SH-SY5Y (cell line): ENCODE measurements at regions not wholly inside any gene's neighbourhood (a gene's known extent, or its start where the extent isn't known, plus 50 kb on each side); places are given as distances from the start of the nearest gene placed in this dataset.

Experiments
- GATA2 ChIP-seq: IDR thresholded peaks from 2 replicates; pipeline ENCODE4 v1.6.1; 2011; ENCODE audit warnings: mild to moderate bottlenecking, low read depth, low read length
- GATA3 ChIP-seq: IDR thresholded peaks from 2 replicates; pipeline ENCODE4 v1.6.1; 2011; ENCODE audit warnings: low read depth, mild to moderate bottlenecking, low read length, moderate library complexity

DNA sequence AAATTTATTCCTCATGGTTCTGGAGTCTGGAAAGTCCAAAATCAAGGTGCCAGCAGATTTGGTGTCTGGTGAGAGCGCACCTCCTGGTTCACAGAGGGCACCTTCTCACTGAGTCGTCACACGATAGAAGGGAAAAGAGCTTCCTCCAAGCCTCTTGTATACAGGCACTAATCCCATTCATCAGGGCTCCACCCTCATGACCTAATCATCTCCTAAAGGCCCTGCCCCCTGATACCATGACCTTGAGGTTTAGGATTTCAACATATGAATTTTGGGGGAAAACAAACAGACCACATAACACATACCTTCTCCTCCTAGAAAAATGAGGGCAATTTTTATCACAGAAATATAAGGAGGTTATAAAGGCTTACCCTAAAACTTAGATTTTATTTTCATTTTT, 88.0 kb upstream of the NFIA start:
- TF ChIP-seq GATA3 (no peak), GATA2 (no peak)

DNA sequence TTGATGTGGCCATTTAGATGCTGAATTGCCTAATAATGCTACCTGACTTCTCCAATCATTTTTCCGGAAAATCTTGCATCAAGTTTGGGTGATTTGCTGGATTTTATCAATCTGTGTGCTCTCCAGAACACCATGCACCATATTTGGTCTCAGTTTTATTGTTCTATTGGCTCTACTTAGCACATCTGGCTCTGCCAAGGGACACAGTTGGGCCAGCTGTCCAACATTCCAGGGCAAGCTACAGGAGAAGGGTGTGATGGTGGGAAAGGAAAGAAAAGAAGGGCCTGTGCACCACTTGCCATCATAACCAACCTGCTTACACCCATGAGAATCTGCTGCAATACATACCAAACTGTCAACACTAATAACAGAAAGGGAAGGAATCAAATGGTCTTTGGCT, 90.2 kb upstream of the NFIA start:
- TF ChIP-seq GATA2 (no peak), GATA3 (no peak)

DNA sequence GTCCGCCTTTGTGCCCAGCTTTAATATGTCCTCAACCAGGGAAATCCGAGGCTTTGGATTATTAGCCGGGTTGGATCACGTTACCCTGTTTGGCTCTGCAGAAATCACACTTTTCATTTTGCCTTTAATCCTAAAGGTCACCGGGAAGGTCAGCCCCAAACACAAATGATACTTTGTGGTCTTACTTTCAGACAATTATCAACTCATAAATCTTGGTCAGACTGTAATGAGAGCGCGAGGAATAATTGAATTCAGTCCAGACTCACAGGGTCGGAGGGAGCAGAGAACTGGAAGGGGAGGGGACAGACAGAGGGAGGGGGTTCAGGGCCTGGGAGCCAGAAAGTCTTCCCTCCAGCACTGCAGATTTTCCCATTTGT, 91.7 kb upstream of the NFIA start:
- TF ChIP-seq GATA2 (peak; percentile 42; the same call in 1 of the 2 replicates), GATA3 (no peak)

DNA sequence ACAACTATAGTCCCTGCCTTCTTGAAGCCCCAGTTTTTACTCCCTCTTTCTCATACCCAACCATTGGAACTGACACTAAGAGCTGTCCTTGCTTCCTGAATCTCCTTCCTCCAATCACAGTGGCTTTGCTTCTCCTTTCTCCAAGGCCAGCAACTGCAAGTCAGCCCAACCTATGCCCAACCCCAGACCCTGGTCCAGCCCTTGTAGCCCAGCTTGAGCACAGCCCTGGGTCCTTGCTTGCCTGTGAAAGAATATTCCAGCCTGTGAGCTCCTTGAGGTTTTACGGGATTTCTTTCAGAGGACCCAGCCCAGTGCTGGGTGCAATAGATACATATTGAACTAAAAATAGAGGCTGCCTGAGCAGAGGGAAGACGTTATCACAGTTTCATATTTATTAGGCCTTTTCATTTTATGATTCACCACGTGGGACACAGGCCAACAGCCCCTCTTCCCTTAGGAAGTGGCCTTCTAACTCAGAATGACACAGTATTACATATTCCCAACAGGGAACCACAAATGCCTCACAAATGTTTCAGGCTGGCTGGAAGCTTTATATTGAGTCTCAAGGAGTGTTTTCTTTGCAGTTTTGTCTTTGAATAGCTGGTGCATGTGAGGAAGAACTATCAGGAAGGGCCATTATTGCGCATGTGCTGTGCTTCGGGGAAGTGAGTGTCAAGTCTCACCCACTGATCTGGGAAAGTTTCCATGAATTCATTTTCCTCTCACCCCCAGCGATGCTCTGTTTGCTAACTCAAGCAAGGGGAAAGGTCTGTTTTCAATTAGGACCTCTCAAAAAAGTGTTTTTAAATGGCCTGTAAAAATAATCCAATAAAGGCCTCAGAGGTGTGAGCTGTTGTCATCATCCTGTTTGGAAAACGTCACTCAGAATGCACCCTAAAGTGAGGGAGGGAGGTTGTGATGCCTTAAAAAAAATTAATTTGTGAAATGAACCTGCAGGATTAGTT, 92.3 kb upstream of the NFIA start:
- TF ChIP-seq GATA2 (no peak), GATA3 (no peak)

DNA sequence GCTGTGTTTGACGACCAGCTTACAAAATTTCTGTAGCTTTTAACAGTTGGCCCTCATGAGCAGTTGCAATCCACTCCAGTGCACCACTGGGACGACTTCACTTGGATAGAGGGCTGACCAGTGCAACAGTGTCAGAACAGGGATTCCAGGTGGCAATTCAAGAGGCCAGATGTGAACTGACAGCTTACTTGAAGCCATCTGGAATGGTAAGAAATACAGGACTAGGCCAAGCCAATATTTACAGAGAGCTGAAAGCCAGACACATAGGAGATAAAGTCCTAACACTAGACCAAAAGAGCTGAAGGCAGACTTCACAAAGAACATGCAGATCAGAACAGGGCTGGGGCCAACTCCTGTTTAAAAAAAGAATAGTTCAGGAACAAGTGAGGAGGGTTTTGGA, 93.5 kb upstream of the NFIA start:
- TF ChIP-seq GATA2 (no peak), GATA3 (no peak)

DNA sequence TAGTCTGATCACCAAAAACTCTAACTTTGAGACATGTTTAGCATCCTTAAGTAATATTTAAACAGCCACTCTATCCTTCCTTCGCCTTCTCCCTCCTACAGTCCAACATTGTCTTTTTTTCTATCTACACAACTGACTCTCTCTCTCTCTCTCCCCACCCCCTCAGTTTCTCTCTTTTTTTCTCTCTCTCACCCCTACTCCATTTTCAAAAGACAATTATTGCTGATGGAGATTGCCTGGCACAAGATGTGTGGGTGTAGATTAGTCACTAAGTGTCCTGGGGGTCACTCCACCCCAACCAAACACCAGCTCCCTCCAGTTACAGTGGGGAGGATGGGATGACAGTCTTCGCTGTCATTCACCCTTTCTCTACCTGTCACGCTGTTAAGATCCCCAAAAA, 94.5 kb upstream of the NFIA start:
- TF ChIP-seq GATA2, result no peak
- TF ChIP-seq GATA3, result no peak

DNA sequence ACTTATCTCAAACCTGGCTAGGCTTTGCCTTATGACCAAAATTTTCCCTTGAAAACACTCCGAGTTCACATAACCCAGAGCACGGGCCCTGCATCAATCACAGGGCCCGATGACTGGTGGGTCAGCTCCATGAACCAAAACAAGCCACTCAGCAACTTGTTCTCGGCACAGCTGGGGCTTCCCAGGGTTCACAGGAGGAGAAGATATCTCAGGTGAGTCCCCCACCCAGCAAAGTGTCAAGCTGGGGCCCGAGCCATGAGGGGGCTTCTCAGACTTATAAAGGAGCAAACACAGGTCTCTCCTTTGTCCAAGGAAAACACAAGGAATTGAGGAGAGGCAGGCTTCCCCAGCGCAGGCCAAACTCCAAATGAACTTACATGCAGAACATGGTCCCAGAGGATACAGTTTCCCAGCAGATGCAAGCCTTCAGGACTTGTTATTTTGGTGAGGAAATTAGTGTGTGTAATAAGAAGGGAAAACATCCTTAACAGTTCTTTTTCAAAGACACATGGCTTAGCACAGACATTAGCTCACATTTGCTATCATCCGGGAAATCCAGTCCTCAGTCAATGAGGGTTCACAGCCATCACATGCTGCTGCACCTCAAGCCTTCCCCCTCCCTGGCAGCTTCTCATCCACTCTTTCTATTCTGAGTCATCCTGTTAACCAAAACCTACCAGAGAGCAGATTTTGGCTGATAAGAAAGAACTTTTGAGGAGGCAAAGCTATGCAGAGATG, 98.1 kb upstream of the NFIA start:
- TF ChIP-seq GATA3 (no peak), GATA2 (no peak)

DNA sequence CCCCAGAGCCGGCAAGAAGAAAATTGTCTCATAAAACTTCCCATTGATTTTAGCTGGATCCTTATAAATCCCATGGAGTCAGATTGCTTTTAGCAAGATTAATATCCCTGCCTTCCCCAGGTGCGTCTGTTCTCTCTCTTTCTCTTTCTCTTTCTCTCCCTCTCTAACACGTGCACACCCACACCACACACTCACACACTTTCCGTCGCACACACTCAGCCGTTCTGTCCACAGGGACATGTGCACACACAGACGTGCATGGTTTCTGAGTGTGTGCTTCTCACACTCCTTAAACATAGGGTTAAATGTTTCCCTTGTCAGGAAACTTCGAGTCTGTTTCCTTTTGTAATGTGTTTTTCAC, 98.7 kb upstream of the NFIA start:
- TF ChIP-seq GATA3 (no peak), GATA2 (no peak)

DNA sequence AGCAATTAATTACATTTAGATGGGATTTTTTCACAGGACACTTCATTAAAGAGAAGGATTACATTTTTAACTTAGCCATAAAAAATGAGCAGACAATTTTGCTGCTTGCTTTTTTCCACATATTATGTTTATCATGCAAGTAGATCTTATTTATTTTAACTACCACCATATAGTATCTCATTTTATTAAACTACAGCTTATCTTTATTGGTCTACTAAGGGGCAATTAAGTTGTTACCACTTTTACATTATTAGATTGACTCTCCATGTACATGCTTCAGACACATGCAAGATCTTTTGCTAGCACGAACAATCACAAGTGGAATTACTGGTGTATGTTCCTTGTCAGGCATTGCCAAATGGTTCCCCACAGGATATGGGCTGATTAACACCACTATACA, 99.8 kb upstream of the NFIA start:
- TF ChIP-seq GATA2, result no peak
- no peak for TF ChIP-seq GATA3

DNA sequence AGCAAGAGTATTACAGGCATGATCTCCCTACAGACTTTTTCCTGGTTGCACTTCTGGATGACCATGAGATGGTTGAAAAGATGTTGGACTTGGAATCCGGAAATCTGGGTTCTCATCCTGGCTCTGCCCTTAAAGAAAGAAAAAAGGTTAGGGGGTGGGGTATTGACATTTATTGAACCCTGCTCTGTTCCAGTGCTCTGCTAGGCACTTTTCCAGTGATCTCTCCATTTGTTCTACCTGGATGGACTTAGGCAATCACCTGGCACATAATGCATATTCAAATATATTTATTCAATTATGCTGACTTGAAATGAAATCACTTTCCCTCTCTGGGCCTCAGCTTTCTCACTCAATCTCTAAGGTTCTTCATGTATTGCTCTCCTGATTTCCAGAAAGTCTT, 101.0 kb upstream of the NFIA start:
- TF ChIP-seq GATA2 (no peak), GATA3 (no peak)

DNA sequence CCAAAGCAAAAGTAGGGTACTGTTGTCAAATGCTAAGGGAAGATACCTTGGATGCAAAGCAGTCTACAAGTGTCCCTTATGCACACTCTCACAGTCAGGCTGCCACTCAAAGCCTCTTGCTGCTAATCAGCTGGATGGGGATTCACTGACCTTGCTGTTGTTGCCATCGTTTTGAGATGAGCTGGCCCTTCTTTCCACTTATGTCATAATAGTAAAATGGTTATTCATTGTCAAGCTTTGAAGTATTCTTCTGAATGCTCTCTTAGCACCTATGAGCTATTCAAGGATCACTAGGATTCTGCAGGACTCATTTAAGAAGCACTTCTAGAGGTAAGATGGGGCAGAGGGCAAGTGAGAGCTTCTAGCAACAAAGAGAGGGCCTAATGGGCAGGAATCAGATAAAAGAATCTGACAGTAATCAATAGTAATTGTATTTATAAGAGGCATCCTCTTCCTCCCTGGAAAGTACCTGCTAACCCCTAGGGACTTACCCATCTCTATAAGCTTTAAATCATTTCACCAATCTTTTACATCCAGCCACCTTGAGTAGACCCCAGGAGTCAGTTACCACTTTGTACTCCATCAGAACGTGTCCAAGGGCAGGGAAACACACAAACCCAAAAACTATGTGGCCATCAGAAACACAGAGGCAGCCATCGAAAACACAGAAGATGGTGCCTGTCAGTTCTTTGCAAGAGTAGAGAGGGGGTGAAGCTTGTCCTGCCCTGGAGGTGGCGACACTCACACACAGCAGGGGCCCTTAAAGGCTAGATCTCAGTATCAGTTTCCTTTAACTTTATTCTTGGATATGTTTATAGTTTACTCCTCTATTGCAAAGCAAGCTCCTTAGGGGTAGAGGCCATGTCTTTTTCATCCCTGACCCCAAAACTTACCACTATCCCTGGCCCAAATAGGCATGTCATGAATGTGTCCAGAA, 103.7 kb upstream of the NFIA start:
- TF ChIP-seq GATA3 (no peak), GATA2 (no peak)

DNA sequence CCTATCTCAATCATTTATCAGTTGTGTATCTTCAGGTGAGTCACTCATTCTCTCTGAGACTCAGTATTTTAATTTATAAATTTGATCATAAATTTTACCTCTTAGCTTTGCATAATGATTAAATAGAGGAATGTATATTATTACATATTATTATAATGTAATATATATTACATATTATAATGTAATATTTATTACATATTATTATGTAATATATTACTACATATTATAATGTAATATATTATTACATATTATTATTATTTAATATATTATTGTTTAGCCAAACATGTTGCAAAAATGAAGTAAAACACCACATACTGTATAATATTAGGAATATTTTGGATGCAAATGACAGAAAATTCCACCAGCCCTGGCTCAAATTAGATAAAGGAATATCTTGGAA, 104.7 kb upstream of the NFIA start:
- TF ChIP-seq GATA3 (no peak), GATA2 (no peak)

DNA sequence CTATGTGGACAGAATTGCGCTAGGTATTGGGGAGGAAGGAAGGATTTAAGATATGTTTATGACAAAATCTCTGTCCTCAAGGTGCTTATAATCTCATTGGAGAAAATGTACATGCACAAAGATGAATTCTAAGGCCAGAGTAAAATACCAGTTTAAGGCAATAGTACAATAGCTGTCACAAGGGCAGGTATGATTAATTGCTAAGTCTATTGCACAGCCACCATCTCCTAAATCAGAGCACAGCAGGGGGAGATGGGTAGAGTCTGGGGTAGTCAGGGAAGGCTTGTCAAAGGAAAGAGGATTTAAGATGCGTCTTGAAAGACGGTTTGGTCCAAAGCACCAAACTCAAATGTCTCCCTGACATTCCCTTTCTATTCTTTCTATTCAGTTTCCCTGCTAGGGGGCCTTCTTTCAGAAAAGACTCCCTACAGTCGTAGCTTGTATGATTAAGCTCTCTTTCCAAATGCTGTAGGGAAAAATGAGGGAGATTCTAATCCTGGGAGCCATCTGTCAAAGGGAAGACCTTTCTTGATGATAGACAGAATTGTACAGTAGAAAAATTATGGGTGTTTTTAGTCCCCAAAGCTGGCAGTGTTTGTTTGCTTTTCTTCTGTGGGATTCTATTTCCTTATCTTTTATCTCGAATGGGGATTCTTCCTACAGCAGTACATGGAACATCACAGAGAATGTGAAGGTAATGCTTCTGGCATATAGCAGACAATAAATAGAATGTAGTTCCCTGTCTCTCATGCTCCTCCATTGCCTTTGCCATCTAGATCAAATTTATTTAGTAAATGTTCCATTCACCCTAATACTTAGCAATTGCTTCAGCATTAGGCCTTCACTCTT, 107.6 kb upstream of the NFIA start:
- TF ChIP-seq GATA3 (peak; percentile 73), GATA2 (peak; percentile 85)
